IMR-90 (cell line): ENCODE measurements at regions not wholly inside any gene's neighbourhood (a gene's known extent, or its start where the extent isn't known, plus 50 kb on each side); places are given as distances from the start of the nearest gene placed in this dataset.

ENCODE experiments used
- ATAC-seq: fragments of 200-7000 bp; cut with Tn5 transposase; 2 replicates; pipeline ENCODE4 v1.9.1; 2020; ENCODE audit warnings: low read depth, mild to moderate bottlenecking, moderate library complexity
- BruUV-seq: library from RNA; stranded (reverse); fragments of 400-500 nt; replicated peaks from 2 replicates; lab custom pipeline; 2021; lab: Mats Ljungman, UMichigan
- CTCF ChIA-PET: fragments of 300-600 bp; formaldehyde crosslinking; extraction: SDS; loops from one replicate; lab custom pipeline; 2021; ENCODE audit warnings: antibody characterized with exemption; lab: Yijun Ruan, JAX
- POLR2A ChIA-PET: fragments of 300-600 bp; sonication (Branson Sonifier 250); formaldehyde crosslinking; loops from one replicate; lab custom pipeline; 2022; ENCODE audit warnings: antibody characterized with exemption; ENCODE audit not compliant: unreplicated experiment; lab: Charles Lee
- DNase-seq: peaks from one replicate; pipeline ENCODE4 v3.0.0; 2013
- H2AFZ ChIP-seq: replicated peaks from 2 replicates; pipeline ENCODE3; 2013; ENCODE audit warnings: low read length, mild to moderate bottlenecking; ENCODE audit not compliant: poor library complexity
- H2AK5ac ChIP-seq: 2 replicates; pipeline ENCODE4 v1.6.1; 2013; ENCODE audit warnings: low read depth, low read length, inconsistent platforms
- H2AK9ac ChIP-seq: replicated peaks from 2 replicates; pipeline ENCODE3; 2013; ENCODE audit warnings: mild to moderate bottlenecking, low read depth, low read length, moderate library complexity; ENCODE audit not compliant: poor library complexity
- H2BK120ac ChIP-seq: 2 replicates; pipeline ENCODE4 v1.6.1; 2013; ENCODE audit warnings: low read depth, low read length, inconsistent platforms
- H2BK15ac ChIP-seq: 3 replicates; pipeline ENCODE4 v1.6.1; 2013; ENCODE audit warnings: low read depth, low read length, inconsistent platforms
- H2BK20ac ChIP-seq: 2 replicates; pipeline ENCODE4 v1.6.1; 2013; ENCODE audit warnings: low read depth, mild to moderate bottlenecking, inconsistent platforms, low read length, moderate library complexity
- H2BK5ac ChIP-seq: 2 replicates; pipeline ENCODE4 v1.6.1; 2013; ENCODE audit warnings: mild to moderate bottlenecking, low read depth, low read length, inconsistent platforms; ENCODE audit not compliant: poor library complexity, severe bottlenecking
- H3K14ac ChIP-seq: replicated peaks from 2 replicates; pipeline ENCODE4 v1.6.1; 2013; ENCODE audit warnings: low read depth, low read length, inconsistent platforms
- H3K18ac ChIP-seq: 2 replicates; pipeline ENCODE4 v1.6.1; 2013; ENCODE audit warnings: low read depth, low read length, control low read depth
- H3K23ac ChIP-seq: 2 replicates; pipeline ENCODE4 v1.6.1; 2013; ENCODE audit warnings: low read depth, low read length, inconsistent platforms
- H3K27ac ChIP-seq: 2 replicates; pipeline ENCODE4 v1.5.1; 2013; ENCODE audit warnings: mild to moderate bottlenecking, control low read depth, low read length; ENCODE audit not compliant: insufficient read depth
- H3K27me3 ChIP-seq: 2 replicates; pipeline ENCODE4 v1.6.1; 2013; ENCODE audit warnings: low read length; ENCODE audit not compliant: control insufficient read depth, insufficient read depth
- H3K36me3 ChIP-seq: 2 replicates; pipeline ENCODE4 v1.6.1; 2013; ENCODE audit warnings: low read length, mixed read lengths; ENCODE audit not compliant: control insufficient read depth, insufficient read depth
- H3K4ac ChIP-seq: 2 replicates; pipeline ENCODE4 v1.6.1; 2013; ENCODE audit warnings: low read depth, low read length, inconsistent platforms
- H3K4me1 ChIP-seq: 2 replicates; pipeline ENCODE4 v1.6.1; 2013; ENCODE audit warnings: low read length, mixed read lengths; ENCODE audit not compliant: control insufficient read depth, insufficient read depth
- H3K4me2 ChIP-seq: 2 replicates; pipeline ENCODE4 v1.6.1; 2013; ENCODE audit warnings: low read depth, mild to moderate bottlenecking, control low read depth, low read length, moderate library complexity
- H3K4me3 ChIP-seq: 2 replicates; pipeline ENCODE4 v1.5.1; 2013; ENCODE audit warnings: low read depth, mild to moderate bottlenecking, control low read depth, low read length, moderate library complexity; ENCODE audit not compliant: insufficient read depth
- H3K56ac ChIP-seq: 2 replicates; pipeline ENCODE4 v1.6.1; 2013; ENCODE audit warnings: low read length, inconsistent platforms; ENCODE audit not compliant: insufficient read depth; ENCODE audit errors: extremely low read depth
- H3K79me1 ChIP-seq, 2 experiments: 2 replicates each; pipeline ENCODE4 v1.6.1; 2013; ENCODE audit warnings: low read length in 2 of 2, inconsistent platforms in 1 of 2, low read depth in 1 of 2
- H3K9ac ChIP-seq: 2 replicates; pipeline ENCODE4 v1.6.1; 2013; ENCODE audit warnings: low read depth, low read length, control low read depth
- H3K9me1 ChIP-seq: 2 replicates; pipeline ENCODE4 v1.6.1; 2013; ENCODE audit warnings: low read length, inconsistent platforms; ENCODE audit not compliant: insufficient read depth
- H3K9me3 ChIP-seq: 2 replicates; pipeline ENCODE4 v1.6.1; 2013; ENCODE audit warnings: low read length; ENCODE audit not compliant: control insufficient read depth, insufficient read depth
- H4K20me1 ChIP-seq: 2 replicates; pipeline ENCODE4 v1.6.1; 2013; ENCODE audit warnings: low read length, inconsistent platforms; ENCODE audit not compliant: insufficient read depth
- H4K5ac ChIP-seq: 2 replicates; pipeline ENCODE4 v1.6.1; 2013; ENCODE audit warnings: mild to moderate bottlenecking, low read depth, low read length, control low read depth
- H4K8ac ChIP-seq, 2 experiments: 2 replicates each; pipeline ENCODE4 v1.6.1; 2013; ENCODE audit warnings: low read depth in 2 of 2, low read length in 2 of 2, control low read depth in 1 of 2, inconsistent platforms in 1 of 2
- H4K91ac ChIP-seq: 2 replicates; pipeline ENCODE4 v1.6.1; 2013; ENCODE audit warnings: low read depth, low read length, inconsistent platforms; ENCODE audit not compliant: insufficient read depth
- SMC3 ChIP-seq: fragments of 150-350 bp; IDR thresholded peaks from 2 replicates; pipeline ENCODE4 v1.6.1; 2016; ENCODE audit warnings: low read depth, mild to moderate bottlenecking, antibody characterized with exemption, low read length, moderate library complexity
- WGBS, 2 experiments: methylation state at CpG; one replicate each; pipeline versions ENCODE4 v1.1.5 to v1.1.7; 2013; ENCODE audit warnings: missing lambda C conversion rate in 2 of 2; ENCODE audit not compliant: insufficient read length in 1 of 2; ENCODE audit errors: extremely low coverage in 2 of 2; 5-methylcytosine and 5-hydroxymethylcytosine counted together
- dilution Hi-C: fragments of 300-500 bp; cut with HindIII; formaldehyde crosslinking; loops from one replicate; pipeline ENCODE4 v1.14.3; 2018; ENCODE audit warnings: low sequenced_read_pairs; ENCODE audit not compliant: unreplicated experiment
- in situ Hi-C: fragments of 300-500 bp; cut with MboI; formaldehyde crosslinking; loops from 3 replicates; pipeline ENCODE4 v1.14.3; 2019; ENCODE audit warnings: low sequenced_read_pairs, inconsistent platforms, mixed read lengths
- intact Hi-C: fragments of 100-400 bp; cut with micrococcal nuclease; formaldehyde crosslinking; loops from 2 replicates; pipeline ENCODE4 v1.10.0; 2022

DNA sequence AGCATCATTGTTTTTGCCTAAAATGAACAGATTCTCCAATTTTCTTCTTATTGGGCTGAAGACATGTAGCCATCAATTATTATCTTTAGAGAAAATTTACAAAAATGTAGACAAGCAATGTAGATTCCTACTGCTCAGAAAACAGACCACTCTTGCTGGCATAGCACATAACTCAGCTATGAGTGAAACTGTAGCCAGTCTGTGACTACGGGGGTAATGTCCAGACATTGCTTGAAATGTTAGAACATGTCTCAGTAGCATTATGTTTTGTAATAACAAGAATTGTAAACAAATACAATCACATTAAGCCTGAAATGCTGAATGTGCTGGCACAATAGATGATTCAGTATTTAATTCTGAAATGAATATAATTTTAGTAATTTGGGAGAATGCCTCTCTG is 265.7 kb upstream of the KCNJ16 start:
- Histone ChIP-seq H3K23ac (no peak overlapping the region), H3K14ac (no peak overlapping the region), H2BK15ac (no peak overlapping the region), H3K9me3 (no peaks in the 10 kb centered on the region), H3K4me3 (no peak overlapping the region), H3K27me3 (no peaks in the 10 kb centered on the region), H2BK5ac (no peak overlapping the region), H2BK120ac (no peak overlapping the region), H2AK9ac (no peak overlapping the region), H3K27ac (no peak overlapping the region), H3K4me1 (peaks cover 2% of the 10 kb centered on the region; the same call in 1 of the 2 replicates), H2AK5ac (no peak overlapping the region), H3K18ac (no peak overlapping the region; the same call in 1 of the 2 replicates), H4K91ac (no peak overlapping the region), H2AFZ (no peak overlapping the region), H4K20me1 (no peaks in the 10 kb centered on the region), H2BK20ac (no peak overlapping the region), H3K36me3 (no peaks in the 10 kb centered on the region), H3K9ac (no peak overlapping the region), H3K4me2 (no peak overlapping the region), H3K4ac (no peak overlapping the region), H3K79me1 (no peaks in the 10 kb centered on the region), H3K56ac (no peak overlapping the region), H3K9me1 (no peaks in the 10 kb centered on the region), H4K5ac (no peak overlapping the region), H4K8ac (no peak overlapping the region)
- TF ChIP-seq SMC3: no peak
- no peak for DNase-seq
- ATAC-seq: peak; percentile 57
- no CpG with 5 or more reads among the region's 1 CpG for WGBS, 2 experiments
- ChIA-PET CTCF (no interaction called here), POLR2A (interaction anchor here (0.5 kb wide), 1 partner anchor 28 kb away, joined by 3 read pairs; no protein-coding TSS in a partner anchor)
- intact Hi-C loops: no loop called here
- in situ Hi-C loops: no loop called here
- no TSS peak for BruUV-seq
- dilution Hi-C loops: no loop called here
